PC-3 (cell line): ENCODE measurements at regions not wholly inside any gene's neighbourhood (a gene's known extent, or its start where the extent isn't known, plus 50 kb on each side); places are given as distances from the start of the nearest gene placed in this dataset.
A peak's percentile ranks its signal among the peaks of the same experiment; 100 is the strongest.

Experiments used
- ATAC-seq: fragments of 200-7000 bp; cut with Tn5 transposase; 2 replicates; pipeline ENCODE4 v1.9.1; 2020; ENCODE audit warnings: mild to moderate bottlenecking, moderate library complexity
- BruUV-seq: library from RNA; stranded (reverse); fragments of 400-500 nt; replicated peaks from 2 replicates; lab custom pipeline; 2021; lab: Mats Ljungman, UMichigan
- CTCF ChIA-PET: fragments of 300-600 bp; sonication (Branson Sonifier 250); formaldehyde crosslinking; loops from one replicate; lab custom pipeline; 2022; ENCODE audit warnings: antibody characterized with exemption; lab: Charles Lee
- POLR2A ChIA-PET: fragments of 300-600 bp; sonication (Branson Sonifier 250); formaldehyde crosslinking; loops from one replicate; lab custom pipeline; 2022; ENCODE audit warnings: antibody characterized with exemption; ENCODE audit not compliant: unreplicated experiment; lab: Charles Lee
- DNase-seq: peaks from one replicate; pipeline ENCODE4 v3.0.0-alpha.2; 2015
- H2AFZ ChIP-seq: fragments of 300-600 bp; sonication (generic); 2 replicates; pipeline ENCODE4 v1.6.0; 2016; ENCODE audit warnings: antibody characterized with exemption, low read length
- H3F3A ChIP-seq: fragments of 300-600 bp; sonication (generic); one replicate; pipeline ENCODE4 v1.6.0; 2017; ENCODE audit warnings: antibody characterized with exemption, low read length, control low read depth, mild to moderate bottlenecking; ENCODE audit not compliant: unreplicated experiment
- H3K27ac ChIP-seq: fragments of 300-600 bp; sonication (generic); 2 replicates; pipeline ENCODE4 v1.5.1; 2016; ENCODE audit warnings: mild to moderate bottlenecking, low read length
- H3K27me3 ChIP-seq: fragments of 300-600 bp; sonication (generic); 2 replicates; pipeline ENCODE4 v1.6.1; 2016; ENCODE audit warnings: low read length, mixed read lengths
- H3K36me3 ChIP-seq: fragments of 300-600 bp; sonication (generic); 2 replicates; pipeline ENCODE4 v1.6.1; 2016; ENCODE audit warnings: low read depth, mixed run types, low read length, mixed read lengths
- H3K4me1 ChIP-seq: fragments of 300-600 bp; sonication (generic); 2 replicates; pipeline ENCODE4 v1.5.1; 2016; ENCODE audit warnings: low read length; ENCODE audit not compliant: insufficient read depth
- H3K4me2 ChIP-seq: fragments of 300-600 bp; sonication (generic); 2 replicates; pipeline ENCODE4 v1.6.0; 2016; ENCODE audit warnings: low read length
- H3K4me3 ChIP-seq: fragments of 300-600 bp; sonication (generic); 2 replicates; pipeline ENCODE4 v1.5.1; 2016; ENCODE audit warnings: mild to moderate bottlenecking, low read length, mixed read lengths
- H3K79me2 ChIP-seq: fragments of 300-600 bp; sonication (generic); 2 replicates; pipeline ENCODE4 v1.6.1; 2017; ENCODE audit warnings: low read length, mixed read lengths
- H3K9ac ChIP-seq: fragments of 300-600 bp; sonication (generic); 2 replicates; pipeline ENCODE4 v1.6.0; 2016; ENCODE audit warnings: mild to moderate bottlenecking, low read length
- H3K9me2 ChIP-seq: fragments of 300-600 bp; sonication (generic); replicated peaks from 2 replicates; pipeline ENCODE4 v1.6.1; 2016; ENCODE audit warnings: mixed run types, low read length, mixed read lengths
- H3K9me3 ChIP-seq: fragments of 300-600 bp; sonication (generic); 2 replicates; pipeline ENCODE4 v1.6.1; 2016; ENCODE audit warnings: low read length, mixed read lengths
- H4K20me1 ChIP-seq: fragments of 300-600 bp; sonication (generic); 2 replicates; pipeline ENCODE4 v1.6.1; 2016; ENCODE audit warnings: low read length, mixed read lengths
- EZH2 ChIP-seq: fragments of 300-600 bp; sonication (generic); IDR thresholded peaks from one replicate; pipeline ENCODE4 v1.6.1; 2017; ENCODE audit warnings: antibody characterized with exemption, mild to moderate bottlenecking, low read length; ENCODE audit not compliant: unreplicated experiment
- EZH2phosphoT487 ChIP-seq: fragments of 300-600 bp; sonication (generic); IDR thresholded peaks from 2 replicates; pipeline ENCODE4 v1.6.1; 2018; ENCODE audit warnings: mild to moderate bottlenecking, antibody characterized with exemption, low read length, borderline replicate concordance
- intact Hi-C: fragments of 100-400 bp; cut with micrococcal nuclease; formaldehyde crosslinking; loops from 2 replicates; pipeline ENCODE4 v1.9.0; 2023
- TF ChIP-seq, protein P1 (sequence below): fragments of 300-600 bp; sonication (generic); conservative IDR thresholded peaks from 2 replicates; pipeline ENCODE4 v1.5.1; 2017; ENCODE audit warnings: antibody characterized with exemption, low read depth, mild to moderate bottlenecking, low read length

DNA sequence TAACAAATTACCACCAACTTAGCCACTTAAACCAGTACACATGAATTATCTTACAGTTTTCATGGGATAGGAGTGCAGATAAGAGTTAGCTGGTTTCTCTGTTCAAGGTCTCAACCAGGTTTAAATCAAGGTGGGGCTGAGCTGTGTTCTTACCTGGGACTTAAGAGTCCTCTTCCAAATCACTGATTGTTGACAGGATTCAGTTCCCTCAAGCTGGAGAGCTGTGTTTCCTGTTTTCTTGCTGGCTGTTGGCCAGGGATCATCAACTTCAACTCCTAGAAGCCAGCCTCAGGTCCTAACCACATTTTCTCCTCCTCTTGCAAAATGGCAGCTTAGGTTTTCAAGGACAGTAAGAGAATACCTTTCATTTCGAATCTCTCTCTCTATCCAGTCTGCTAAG, 123.8 kb upstream of the CHRM3 start:
- Histone ChIP-seq H3K4me2 (no peak overlapping the region), H3K36me3 (no peaks in the 10 kb centered on the region), H3K9ac (no peak overlapping the region), H3K4me3 (no peak overlapping the region), H3K79me2 (no peaks in the 10 kb centered on the region), H3K9me2 (no peaks in the 10 kb centered on the region), H3K4me1 (peaks cover 14% of the 10 kb centered on the region), H3K27me3 (no peaks in the 10 kb centered on the region), H3K27ac (no peak overlapping the region), H3F3A (no peaks in the 10 kb centered on the region), H3K9me3 (no peaks in the 10 kb centered on the region), H4K20me1 (no peaks in the 10 kb centered on the region), H2AFZ (no peak overlapping the region)
- TF ChIP-seq, protein P1, sequence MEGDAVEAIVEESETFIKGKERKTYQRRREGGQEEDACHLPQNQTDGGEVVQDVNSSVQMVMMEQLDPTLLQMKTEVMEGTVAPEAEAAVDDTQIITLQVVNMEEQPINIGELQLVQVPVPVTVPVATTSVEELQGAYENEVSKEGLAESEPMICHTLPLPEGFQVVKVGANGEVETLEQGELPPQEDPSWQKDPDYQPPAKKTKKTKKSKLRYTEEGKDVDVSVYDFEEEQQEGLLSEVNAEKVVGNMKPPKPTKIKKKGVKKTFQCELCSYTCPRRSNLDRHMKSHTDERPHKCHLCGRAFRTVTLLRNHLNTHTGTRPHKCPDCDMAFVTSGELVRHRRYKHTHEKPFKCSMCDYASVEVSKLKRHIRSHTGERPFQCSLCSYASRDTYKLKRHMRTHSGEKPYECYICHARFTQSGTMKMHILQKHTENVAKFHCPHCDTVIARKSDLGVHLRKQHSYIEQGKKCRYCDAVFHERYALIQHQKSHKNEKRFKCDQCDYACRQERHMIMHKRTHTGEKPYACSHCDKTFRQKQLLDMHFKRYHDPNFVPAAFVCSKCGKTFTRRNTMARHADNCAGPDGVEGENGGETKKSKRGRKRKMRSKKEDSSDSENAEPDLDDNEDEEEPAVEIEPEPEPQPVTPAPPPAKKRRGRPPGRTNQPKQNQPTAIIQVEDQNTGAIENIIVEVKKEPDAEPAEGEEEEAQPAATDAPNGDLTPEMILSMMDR: no peak
- no peak for TF ChIP-seq EZH2
- TF ChIP-seq EZH2phosphoT487: no peak
- CTCF ChIA-PET: no interaction called here
- ATAC-seq: no peak
- no TSS peak for BruUV-seq
- DNase-seq: peak; percentile 37
- POLR2A ChIA-PET: no interaction called here
- intact Hi-C loops: no loop called here

DNA sequence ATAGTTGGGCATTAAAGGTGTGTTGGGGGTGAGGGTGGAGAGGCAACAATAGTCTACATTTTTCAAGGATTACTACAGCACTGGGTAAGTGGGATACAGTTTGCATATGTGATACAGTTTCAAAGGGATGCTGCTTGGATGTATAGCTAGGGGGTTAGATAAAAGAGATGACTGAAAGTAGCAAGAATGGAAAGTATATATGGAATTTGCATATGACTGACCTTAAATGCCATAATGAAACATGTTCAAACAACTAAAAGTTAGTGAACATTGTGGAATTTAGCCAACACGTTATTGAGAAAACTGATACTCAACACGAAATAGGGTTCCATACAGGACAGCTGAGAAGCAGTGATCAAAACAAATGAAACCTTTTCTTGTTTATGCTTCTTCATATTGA, 124.8 kb upstream of the CHRM3 start:
- Histone ChIP-seq H3F3A (no peaks in the 10 kb centered on the region), H3K27me3 (no peaks in the 10 kb centered on the region), H2AFZ (no peak overlapping the region), H4K20me1 (no peaks in the 10 kb centered on the region), H3K9me3 (no peaks in the 10 kb centered on the region), H3K4me2 (0 out of 2 replicates have a peak overlapping the region, but pooled peaks have one; percentile 6), H3K9me2 (no peaks in the 10 kb centered on the region), H3K27ac (peak overlapping the region; percentile 47), H3K4me3 (no peak overlapping the region), H3K4me1 (peaks cover 14% of the 10 kb centered on the region), H3K36me3 (no peaks in the 10 kb centered on the region), H3K79me2 (no peaks in the 10 kb centered on the region), H3K9ac (no peak overlapping the region)
- ChIA-PET POLR2A (no interaction called here), CTCF (no interaction called here)
- TF ChIP-seq, protein P1: no peak
- TF ChIP-seq EZH2phosphoT487 (no peak), EZH2 (no peak)
- intact Hi-C loops: no loop called here
- ATAC-seq (no peak; the same call in 1 of the 2 replicates), DNase-seq (no peak)
- no TSS peak for BruUV-seq

DNA sequence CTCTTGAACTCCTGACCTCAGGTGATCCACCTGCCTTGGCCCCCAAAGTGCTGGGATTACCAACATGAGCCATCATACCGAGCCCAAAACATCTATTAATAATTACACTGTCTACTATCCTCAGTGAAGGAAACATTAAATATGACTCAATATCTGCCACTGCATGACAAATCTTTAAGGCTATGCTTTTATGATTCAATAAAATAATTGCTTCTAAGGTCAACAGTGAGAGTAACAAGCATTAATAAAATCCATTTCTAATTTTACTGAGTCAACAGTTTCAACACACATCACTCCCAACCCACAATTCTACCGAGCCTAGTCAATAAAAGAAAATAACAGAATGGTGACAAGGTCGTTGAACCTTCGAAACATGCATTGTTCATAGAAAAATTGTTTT, 125.5 kb upstream of the CHRM3 start:
- Histone ChIP-seq H3K9me3 (no peaks in the 10 kb centered on the region), H3K4me3 (no peak overlapping the region), H3K27ac (peak overlapping the region; percentile 47), H2AFZ (no peak overlapping the region), H3K36me3 (no peaks in the 10 kb centered on the region), H3F3A (no peaks in the 10 kb centered on the region), H3K9me2 (no peaks in the 10 kb centered on the region), H3K27me3 (no peaks in the 10 kb centered on the region), H4K20me1 (no peaks in the 10 kb centered on the region), H3K4me1 (peaks cover 14% of the 10 kb centered on the region), H3K79me2 (no peaks in the 10 kb centered on the region), H3K4me2 (peak overlapping the region; percentile 6; the same call in 1 of the 2 replicates), H3K9ac (no peak overlapping the region)
- ChIA-PET POLR2A (no interaction called here), CTCF (no interaction called here)
- no TSS peak for BruUV-seq
- DNase-seq (peak; percentile 72), ATAC-seq (peak; percentile 91)
- TF ChIP-seq, protein P1: no peak
- TF ChIP-seq EZH2 (no peak), EZH2phosphoT487 (no peak)
- intact Hi-C loops: no loop called here
